ENCODE measurements at regions not wholly inside any gene's neighbourhood (a gene's known extent, or its start where the extent isn't known, plus 50 kb on each side); places are given as distances from the start of the nearest gene placed in this dataset.

GRCh38 chr4:108398316-108398715, 222.1 kb upstream of the RPL34 start:
- no peak for DNase-seq (ENCODE audit: low spot score)
- H3K4me3 Mint-ChIP-seq (ENCODE audit: unreplicated experiment): no peak overlapping the region
- H3K27ac Mint-ChIP-seq (ENCODE audit: unreplicated experiment): no peak overlapping the region
- no peak for TF ChIP-seq CTCF (IDR thresholded peaks at IDR 0.05; ENCODE audit: unreplicated experiment)
- no peaks in the 10 kb centered on the region for H3K9me3 Mint-ChIP-seq (ENCODE audit: unreplicated experiment)
- H3K36me3 Mint-ChIP-seq (ENCODE audit: low read depth, unreplicated experiment): no peaks in the 10 kb centered on the region
- H3K27me3 Mint-ChIP-seq (ENCODE audit: unreplicated experiment): no peaks in the 10 kb centered on the region
- no peaks in the 10 kb centered on the region for H3K4me1 Mint-ChIP-seq (ENCODE audit: unreplicated experiment)

- Mint-ChIP-seq H3K4me1 (ENCODE audit: unreplicated experiment) (no peaks in the 10 kb centered on the region), H3K27ac (ENCODE audit: unreplicated experiment) (no peak overlapping the region), H3K9me3 (ENCODE audit: unreplicated experiment) (no peaks in the 10 kb centered on the region), H3K27me3 (ENCODE audit: unreplicated experiment) (no peaks in the 10 kb centered on the region), H3K4me3 (ENCODE audit: unreplicated experiment) (no peak overlapping the region), H3K36me3 (ENCODE audit: low read depth, unreplicated experiment) (no peaks in the 10 kb centered on the region)
- no peak for TF ChIP-seq CTCF (IDR thresholded peaks at IDR 0.05; ENCODE audit: unreplicated experiment)
- DNase-seq (ENCODE audit: low spot score): no peak
Observed at GRCh38 chr4:108397850-108398249, 222.5 kb upstream of the RPL34 start.

GRCh38 chr4:108396900-108397497, 223.4 kb upstream of the RPL34 start:
- Mint-ChIP-seq H3K4me3 (ENCODE audit: unreplicated experiment) (no peak overlapping the region), H3K36me3 (ENCODE audit: low read depth, unreplicated experiment) (no peaks in the 10 kb centered on the region), H3K4me1 (ENCODE audit: unreplicated experiment) (no peaks in the 10 kb centered on the region), H3K27me3 (ENCODE audit: unreplicated experiment) (no peaks in the 10 kb centered on the region), H3K27ac (ENCODE audit: unreplicated experiment) (no peak overlapping the region), H3K9me3 (ENCODE audit: unreplicated experiment) (no peaks in the 10 kb centered on the region)
- no peak for TF ChIP-seq CTCF (IDR thresholded peaks at IDR 0.05; ENCODE audit: unreplicated experiment)
- DNase-seq (ENCODE audit: low spot score): no peak

GRCh38 chr4:108395786-108396185, 224.6 kb upstream of the RPL34 start:
- DNase-seq (ENCODE audit: low spot score): no peak
- no peaks in the 10 kb centered on the region for H3K27me3 Mint-ChIP-seq (ENCODE audit: unreplicated experiment)
- no peaks in the 10 kb centered on the region for H3K9me3 Mint-ChIP-seq (ENCODE audit: unreplicated experiment)
- H3K36me3 Mint-ChIP-seq (ENCODE audit: low read depth, unreplicated experiment): no peaks in the 10 kb centered on the region
- H3K4me1 Mint-ChIP-seq (ENCODE audit: unreplicated experiment): no peaks in the 10 kb centered on the region
- no peak overlapping the region for H3K27ac Mint-ChIP-seq (ENCODE audit: unreplicated experiment)
- TF ChIP-seq CTCF (IDR thresholded peaks at IDR 0.05; ENCODE audit: unreplicated experiment): no peak
- H3K4me3 Mint-ChIP-seq (ENCODE audit: unreplicated experiment): no peak overlapping the region

GRCh38 chr4:108393890-108394472, 225.2 kb upstream of the LEF1 start:
- TF ChIP-seq CTCF (IDR thresholded peaks at IDR 0.05; ENCODE audit: unreplicated experiment): no peak
- no peaks in the 10 kb centered on the region for H3K36me3 Mint-ChIP-seq (ENCODE audit: low read depth, unreplicated experiment)
- no peak overlapping the region for H3K4me3 Mint-ChIP-seq (ENCODE audit: unreplicated experiment)
- no peaks in the 10 kb centered on the region for H3K4me1 Mint-ChIP-seq (ENCODE audit: unreplicated experiment)
- no peaks in the 10 kb centered on the region for H3K27me3 Mint-ChIP-seq (ENCODE audit: unreplicated experiment)
- H3K9me3 Mint-ChIP-seq (ENCODE audit: unreplicated experiment): no peaks in the 10 kb centered on the region
- no peak overlapping the region for H3K27ac Mint-ChIP-seq (ENCODE audit: unreplicated experiment)
- DNase-seq (ENCODE audit: low spot score): no peak
